CD4-positive, alpha-beta T cell (primary cell): ENCODE measurements at regions not wholly inside any gene's neighbourhood (a gene's known extent, or its start where the extent isn't known, plus 50 kb on each side); places are given as distances from the start of the nearest gene placed in this dataset.
"Not testable (repeated sequence)": the region's sequence is repeated elsewhere in the genome, so short reads cannot be mapped to it uniquely, and the experiment has no call there.

Experiments
- ATAC-seq: fragments of 200-7000 bp; cut with Tn5 transposase; one replicate; pipeline ENCODE4 v1.10.0; 2022; ENCODE audit warnings: mild to moderate bottlenecking; ENCODE audit not compliant: poor library complexity
- CTCF ChIA-PET: fragments of 350-600 bp; sonication (Branson Sonifier 250); formaldehyde crosslinking; loops from one replicate; lab custom pipeline; 2021; ENCODE audit warnings: antibody characterized with exemption, inconsistent platforms; lab: Charles Lee
- POLR2A ChIA-PET: fragments of 350-600 bp; sonication (Branson Sonifier 250); formaldehyde crosslinking; loops from one replicate; lab custom pipeline; 2021; ENCODE audit warnings: antibody characterized with exemption, inconsistent platforms; lab: Charles Lee
- DNase-seq, 14 experiments: peaks; one replicate each; pipeline ENCODE4 v3.0.0-alpha.2; 2013 to 2020; ENCODE audit warnings: mixed read lengths in 2 of 14
- H3K27ac ChIP-seq, 2 donors: one replicate each; pipeline versions ENCODE4 v1.5.1 to v1.7.0; 2013; ENCODE audit warnings: low read length in 2 of 2, low read depth in 1 of 2, mild to moderate bottlenecking in 1 of 2
- H3K27me3 ChIP-seq, 2 experiments: 1 replicate in 1 of 2; 2 replicates in 1 of 2; pipeline versions ENCODE4 v1.6.1 to v1.7.0; 2013; ENCODE audit warnings: low read length in 2 of 2, control low read depth in 1 of 2, mild to moderate bottlenecking in 1 of 2, moderate library complexity in 1 of 2; ENCODE audit not compliant: insufficient read depth in 2 of 2, control insufficient read depth in 1 of 2
- H3K36me3 ChIP-seq: one replicate; pipeline ENCODE4 v1.6.1; 2013; ENCODE audit warnings: low read length, control low read depth; ENCODE audit not compliant: insufficient read depth
- H3K4me1 ChIP-seq: one replicate; pipeline ENCODE4 v1.6.1; 2013; ENCODE audit warnings: low read length, control low read depth; ENCODE audit not compliant: insufficient read depth
- H3K4me3 ChIP-seq: one replicate; pipeline ENCODE4 v1.5.1; 2013; ENCODE audit warnings: mild to moderate bottlenecking, low read length, moderate library complexity
- H3K9me3 ChIP-seq, 2 experiments: 1 replicate in 1 of 2; 2 replicates in 1 of 2; pipeline versions ENCODE4 v1.6.1 to v1.7.0; 2013; ENCODE audit warnings: low read length in 2 of 2, mild to moderate bottlenecking in 2 of 2, control low read depth in 1 of 2, moderate library complexity in 1 of 2; ENCODE audit not compliant: control insufficient read depth in 1 of 2, insufficient read depth in 1 of 2
- H3K27ac Mint-ChIP-seq: one replicate; pipeline ENCODE4 v1.8.0; 2020; ENCODE audit warnings: mixed read lengths
- H3K27me3 Mint-ChIP-seq: one replicate; pipeline ENCODE4 v1.8.0; 2021; ENCODE audit warnings: mixed read lengths
- H3K36me3 Mint-ChIP-seq: one replicate; pipeline ENCODE4 v1.8.0; 2021; ENCODE audit warnings: low read depth, mixed read lengths
- H3K4me1 Mint-ChIP-seq: one replicate; pipeline ENCODE4 v1.8.0; 2021; ENCODE audit warnings: low read depth, mixed read lengths
- H3K4me3 Mint-ChIP-seq: one replicate; pipeline ENCODE4 v1.8.0; 2020; ENCODE audit warnings: mild to moderate bottlenecking, mixed read lengths
- H3K9me3 Mint-ChIP-seq: one replicate; pipeline ENCODE4 v1.8.0; 2020; ENCODE audit warnings: mixed read lengths
- CTCF ChIP-seq: fragments of 200-600 bp; IDR thresholded peaks from one replicate; pipeline ENCODE4 v1.8.0; 2022; ENCODE audit warnings: antibody characterized with exemption, mild to moderate bottlenecking
- intact Hi-C, 2 experiments: fragments of 100-400 bp; cut with DNase I in 1 of 2; cut with micrococcal nuclease in 1 of 2; formaldehyde crosslinking; loops; one replicate each; pipeline versions ENCODE4 v1.15.1 to v1.9.0; 2023 to 2025; cut with DNase I, micrococcal nuclease

GRCh38 chr12:17134315-17134714 lies 528.4 kb upstream of the LMO3 start:
- Mint-ChIP-seq H3K9me3 (peaks cover 4% of the 10 kb centered on the region), H3K4me3 (no peak overlapping the region), H3K27me3 (no peaks in the 10 kb centered on the region), H3K27ac (no peak overlapping the region), H3K36me3 (no peaks in the 10 kb centered on the region), H3K4me1 (no peaks in the 10 kb centered on the region)
- H3K4me3 ChIP-seq = no peak overlapping the region
- DNase-seq (no peak), ATAC-seq (no peak)
- intact Hi-C loops = no loop called here
- CTCF ChIA-PET = no interaction called here
- H3K27me3 ChIP-seq = no peaks in the 10 kb centered on the region
- POLR2A ChIA-PET = no interaction called here
- no peak overlapping the region for H3K27ac ChIP-seq
- no peaks in the 10 kb centered on the region for H3K9me3 ChIP-seq
- H3K36me3 ChIP-seq = no peaks in the 10 kb centered on the region
- no peaks in the 10 kb centered on the region for H3K4me1 ChIP-seq
- TF ChIP-seq CTCF = no peak

GRCh38 chr12:17132336-17132735 lies 526.4 kb upstream of the LMO3 start:
- Mint-ChIP-seq H3K4me3 (no peak overlapping the region), H3K36me3 (no peaks in the 10 kb centered on the region), H3K4me1 (no peaks in the 10 kb centered on the region), H3K27me3 (no peaks in the 10 kb centered on the region), H3K27ac (no peak overlapping the region), H3K9me3 (peaks cover 4% of the 10 kb centered on the region)
- Histone ChIP-seq H3K4me3 (no peak overlapping the region), H3K27me3 (no peaks in the 10 kb centered on the region), H3K27ac (no peak overlapping the region), H3K4me1 (no peaks in the 10 kb centered on the region), H3K9me3 (no peaks in the 10 kb centered on the region), H3K36me3 (no peaks in the 10 kb centered on the region)
- ATAC-seq (no peak), DNase-seq (no peak)
- ChIA-PET POLR2A (no interaction called here), CTCF (no interaction called here)
- no peak for TF ChIP-seq CTCF
- intact Hi-C loops = no loop called here

- H3K27ac ChIP-seq, ATAC-seq, H3K4me3 ChIP-seq, H3K27me3 Mint-ChIP-seq, intact Hi-C loops, H3K4me1 Mint-ChIP-seq, H3K27me3 ChIP-seq, H3K27ac Mint-ChIP-seq, POLR2A ChIA-PET, CTCF ChIA-PET, H3K4me1 ChIP-seq, H3K4me3 Mint-ChIP-seq, H3K36me3 Mint-ChIP-seq, H3K9me3 ChIP-seq, DNase-seq, H3K36me3 ChIP-seq: not testable (repeated sequence)
- H3K9me3 Mint-ChIP-seq = peaks cover 22% of the 10 kb centered on the region
These were observed 510.6 kb upstream of the LMO3 start for GRCh38 chr12:17116538-17116937.

- Mint-ChIP-seq H3K36me3 (no peaks in the 10 kb centered on the region), H3K27me3 (no peaks in the 10 kb centered on the region), H3K4me1 (no peaks in the 10 kb centered on the region), H3K9me3 (peaks cover 18% of the 10 kb centered on the region), H3K27ac (no peak overlapping the region), H3K4me3 (no peak overlapping the region)
- CTCF ChIA-PET = no interaction called here
- H3K4me1 ChIP-seq = no peaks in the 10 kb centered on the region
- no peak overlapping the region for H3K4me3 ChIP-seq
- POLR2A ChIA-PET = no interaction called here
- TF ChIP-seq CTCF = no peak
- H3K27ac ChIP-seq = no peak overlapping the region
- H3K27me3 ChIP-seq = no peaks in the 10 kb centered on the region
- peaks cover 0 to 10% of the 10 kb centered on the region in 2 experiments for H3K9me3 ChIP-seq
- ATAC-seq = no peak
- no peaks in the 10 kb centered on the region for H3K36me3 ChIP-seq
- intact Hi-C loops = no loop called here
- DNase-seq = no peak
These were observed 504.4 kb upstream of the LMO3 start for GRCh38 chr12:17110316-17110715.
